ENCODE measurements at regions not wholly inside any gene's neighbourhood (a gene's known extent, or its start where the extent isn't known, plus 50 kb on each side); places are given as distances from the start of the nearest gene placed in this dataset.

GRCh38 chr11:127629200-127629599 is 628.6 kb upstream of the KIRREL3 start:
- Histone ChIP-seq H3K9ac (replicated peaks; ENCODE audit: extremely low read depth, insufficient read depth, low read length) (no peak overlapping the region), H2AFZ (ENCODE audit: low read depth, low read length) (no peak overlapping the region), H3K27me3 (ENCODE audit: control insufficient read depth in 2 of 2, insufficient read depth in 2 of 2, low read length in 2 of 2) (no peaks in the 10 kb centered on the region), H3K4me3 (replicated peaks in 1 of 3; ENCODE audit: insufficient read depth in 1 of 3, low read depth in 1 of 3, low read length in 3 of 3) (no peak overlapping the region), H3K27ac (ENCODE audit: insufficient read depth, low read depth, low read length) (no peak overlapping the region), H3K9me1 (replicated peaks; ENCODE audit: control insufficient read depth, extremely low read depth, insufficient read depth, low read length) (no peaks in the 10 kb centered on the region), H3K4me1 (ENCODE audit: control insufficient read depth, extremely low read depth, insufficient read depth, low read length) (no peaks in the 10 kb centered on the region), H3K9me3 (replicated peaks; ENCODE audit: control insufficient read depth, insufficient read depth, low read length) (no peaks in the 10 kb centered on the region), H4K20me1 (replicated peaks; ENCODE audit: control insufficient read depth, extremely low read depth, insufficient read depth, low read length) (no peaks in the 10 kb centered on the region), H3K79me2 (ENCODE audit: control insufficient read depth, insufficient read depth, low read length) (no peaks in the 10 kb centered on the region), H3K36me3 (ENCODE audit: control insufficient read depth in 2 of 2, extremely low read depth in 1 of 2, insufficient read depth in 2 of 2, low read length in 2 of 2) (no peaks in the 10 kb centered on the region), H3K4me2 (ENCODE audit: insufficient read depth, low read length) (no peak overlapping the region)
- FAIRE-seq (no peak), DNase-seq (ENCODE audit: low read depth, low spot score) (no peak)
- no TSS peak for BruUV-seq (replicated peaks)
- intact Hi-C loops (cut with micrococcal nuclease) (no loop called here), dilution Hi-C loops (cut with MboI; ENCODE audit: extremely low pct_ligation_motif_present, low sequenced_read_pairs) (no loop called here)
- ChIA-PET POLR2A (no interaction called here), CTCF (no interaction called here)
- TF ChIP-seq GATA2 (IDR thresholded peaks at IDR 0.05; ENCODE audit: insufficient read depth, insufficient read length, low read depth, low read length) (no peak), POLR2A (IDR thresholded peaks at IDR 0.05; ENCODE audit: low read depth, low read length) (no peak), CTCF (IDR thresholded peaks at IDR 0.05; ENCODE audit: extremely low read depth in 1 of 2, insufficient read depth in 1 of 2, low read depth in 1 of 2, low read length in 2 of 2) (no peak), MAX (IDR thresholded peaks at IDR 0.05; ENCODE audit: insufficient read depth, insufficient read length) (no peak), EZH2 (IDR thresholded peaks at IDR 0.05; ENCODE audit: borderline replicate concordance, low read depth, low read length, severe bottlenecking) (no peak), FOS (IDR thresholded peaks at IDR 0.05; ENCODE audit: borderline replicate concordance, insufficient read depth, low read length) (no peak), MYC (IDR thresholded peaks at IDR 0.05; ENCODE audit: low read depth, low read length) (no peak), POLR2AphosphoS5 (IDR thresholded peaks at IDR 0.05; ENCODE audit: insufficient read depth, low read depth, low read length) (no peak), JUN (IDR thresholded peaks at IDR 0.05; ENCODE audit: borderline replicate concordance, insufficient read depth, insufficient read length, low read depth) (no peak)

All from endothelial cell of umbilical vein (primary cell).